ENCODE measurements at regions not wholly inside any gene's neighbourhood (a gene's known extent, or its start where the extent isn't known, plus 50 kb on each side); places are given as distances from the start of the nearest gene placed in this dataset.
"Not testable (repeated sequence)": the region's sequence is repeated elsewhere in the genome, so short reads cannot be mapped to it uniquely, and the experiment has no call there.

DNA sequence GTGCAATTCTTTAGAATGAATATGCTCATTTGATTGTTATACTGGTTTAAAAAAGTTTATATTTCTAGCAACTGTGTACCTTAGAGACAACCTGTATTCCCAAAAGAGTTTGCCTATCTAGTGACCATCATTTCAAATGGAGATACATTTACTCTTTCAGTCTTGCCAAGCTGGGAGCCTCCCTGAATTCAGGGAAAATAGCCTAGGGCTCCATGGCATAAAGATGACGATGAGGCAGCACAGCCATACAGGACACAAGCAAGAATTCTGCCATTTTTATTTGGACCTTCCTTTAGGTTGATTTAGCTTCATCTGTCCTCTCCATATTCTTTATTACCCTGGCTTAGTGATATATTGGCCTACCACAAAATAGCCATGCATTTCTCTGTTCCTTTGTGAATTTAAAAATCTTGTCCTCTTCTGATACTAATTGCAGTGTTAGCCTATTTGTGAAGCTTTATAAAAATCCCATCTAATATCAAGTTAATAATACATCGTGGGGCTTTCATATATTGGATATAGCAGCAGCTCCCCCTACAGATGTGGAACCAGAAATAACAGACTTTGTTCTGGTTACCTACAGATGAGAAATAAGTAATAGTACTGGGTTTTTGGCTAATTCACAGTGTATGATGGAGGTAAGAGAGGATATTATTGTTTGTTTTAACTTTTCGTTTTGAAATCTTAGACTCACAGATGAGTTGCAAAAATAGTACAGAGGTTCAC lies 1661.9 kb upstream of the PIK3C3 start:
- no peak overlapping the region for H3K27ac Mint-ChIP-seq
- no peak overlapping the region for H3K4me3 Mint-ChIP-seq
- Histone ChIP-seq H3K27ac (ENCODE audit: low read depth, low read length) (no peak overlapping the region), H3K9me3 (ENCODE audit: low read length) (no peaks in the 10 kb centered on the region), H3K36me3 (ENCODE audit: insufficient read depth, low read length) (no peaks in the 10 kb centered on the region), H3K4me1 (ENCODE audit: insufficient read depth, low read length) (no peaks in the 10 kb centered on the region), H3K27me3 (ENCODE audit: insufficient read depth, low read length, poor library complexity, severe bottlenecking) (no peaks in the 10 kb centered on the region), H3K4me3 (ENCODE audit: low read length) (no peak overlapping the region)
- DNase-seq: no peak
- H3K27me3 Mint-ChIP-seq: no peaks in the 10 kb centered on the region
- ChIA-PET POLR2A (no interaction called here), CTCF (no interaction called here)
- no peaks in the 10 kb centered on the region for H3K4me1 Mint-ChIP-seq
- H3K9me3 Mint-ChIP-seq: peaks cover 6 to 44% (median 19%) of the 10 kb centered on the region in 5 donors
- no peaks in the 10 kb centered on the region for H3K36me3 Mint-ChIP-seq

DNA sequence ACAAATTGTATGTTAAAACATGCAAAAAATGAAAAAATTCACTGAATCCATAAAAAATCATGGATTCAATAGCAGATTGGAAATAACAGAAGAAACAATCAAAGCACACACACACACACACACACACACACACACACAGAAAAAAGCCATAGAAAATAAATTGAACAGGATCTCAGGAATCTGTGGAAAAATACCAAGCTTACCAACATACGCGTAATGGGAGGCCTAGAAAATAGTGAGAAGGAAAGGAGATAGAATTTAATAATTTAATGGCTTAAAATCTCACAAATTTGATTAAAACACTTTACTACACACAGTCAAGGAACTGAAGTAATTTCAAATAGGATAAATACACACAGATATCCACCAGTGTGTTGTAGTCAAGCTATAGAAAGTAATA lies 1671.5 kb upstream of the PIK3C3 start:
- Mint-ChIP-seq H3K9me3 (peaks cover 5 to 47% (median 12%) of the 10 kb centered on the region in 5 donors), H3K4me3 (no peak overlapping the region), H3K4me1 (no peaks in the 10 kb centered on the region), H3K27me3 (no peaks in the 10 kb centered on the region), H3K36me3 (no peaks in the 10 kb centered on the region), H3K27ac (no peak overlapping the region)
- Histone ChIP-seq H3K9me3 (ENCODE audit: low read length) (no peaks in the 10 kb centered on the region), H3K36me3 (ENCODE audit: insufficient read depth, low read length) (no peaks in the 10 kb centered on the region), H3K27me3 (ENCODE audit: insufficient read depth, low read length, poor library complexity, severe bottlenecking) (no peaks in the 10 kb centered on the region), H3K27ac (ENCODE audit: low read depth, low read length) (no peak overlapping the region), H3K4me1 (ENCODE audit: insufficient read depth, low read length) (no peaks in the 10 kb centered on the region), H3K4me3 (ENCODE audit: low read length) (no peak overlapping the region)
- no peak for DNase-seq
- ChIA-PET CTCF (no interaction called here), POLR2A (no interaction called here)

DNA sequence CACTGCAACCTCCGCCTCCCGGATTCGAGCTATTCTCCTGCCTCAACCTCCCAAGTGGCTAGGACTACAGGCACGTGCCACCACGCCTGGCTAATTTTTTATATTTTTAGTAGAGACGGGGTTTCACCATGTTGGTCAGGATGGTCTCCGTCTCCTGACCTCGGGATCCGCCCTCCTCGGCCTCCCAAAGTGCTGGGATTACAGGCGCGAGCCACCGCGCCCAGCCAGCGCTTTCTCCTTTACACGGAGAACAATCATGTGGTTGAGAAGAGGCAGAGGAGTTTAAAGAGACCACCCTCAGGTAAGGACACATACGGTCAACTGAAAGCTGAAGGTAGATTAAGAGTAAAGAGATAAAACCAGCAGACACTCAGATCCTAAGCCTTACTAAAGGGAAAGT lies 1673.7 kb upstream of the PIK3C3 start:
- POLR2A ChIA-PET; H3K27ac ChIP-seq (ENCODE audit: low read depth, low read length); H3K36me3 ChIP-seq (ENCODE audit: insufficient read depth, low read length); H3K27me3 ChIP-seq (ENCODE audit: insufficient read depth, low read length, poor library complexity, severe bottlenecking); CTCF ChIA-PET; H3K36me3 Mint-ChIP-seq; H3K9me3 ChIP-seq (ENCODE audit: low read length); H3K27me3 Mint-ChIP-seq; H3K4me1 ChIP-seq (ENCODE audit: insufficient read depth, low read length); H3K27ac Mint-ChIP-seq; H3K4me1 Mint-ChIP-seq; H3K4me3 Mint-ChIP-seq; DNase-seq; H3K4me3 ChIP-seq (ENCODE audit: low read length): not testable (repeated sequence)
- peaks cover 6 to 40% (median 18%) of the 10 kb centered on the region in 5 donors for H3K9me3 Mint-ChIP-seq

DNA sequence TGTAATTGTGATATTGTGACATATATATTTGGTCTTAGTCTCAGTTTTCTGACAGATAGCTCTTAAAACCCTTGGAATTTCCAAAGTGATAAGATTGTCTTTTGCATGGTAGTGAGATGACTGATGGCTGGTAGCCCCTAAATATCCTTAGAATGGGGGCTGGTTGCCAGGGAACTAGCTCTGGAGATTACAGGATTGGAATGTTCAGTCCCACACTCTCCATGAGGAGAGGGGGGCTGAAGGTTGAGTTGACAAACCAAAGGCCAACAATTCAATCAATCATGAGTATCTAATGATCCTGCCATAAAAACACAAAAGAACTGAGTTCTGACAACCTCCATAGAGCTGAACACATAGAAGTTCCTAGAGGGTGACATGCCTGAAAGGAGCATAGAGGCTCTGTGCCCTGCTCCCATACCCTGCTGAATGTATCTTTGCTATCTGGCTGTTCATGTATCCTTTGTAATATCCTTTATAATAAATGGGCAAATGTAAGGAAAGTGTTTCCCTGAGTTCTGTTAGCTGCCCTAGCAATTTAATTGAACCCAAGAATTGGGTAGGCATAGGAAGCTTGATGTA lies 1680.3 kb upstream of the PIK3C3 start:
- peaks cover 0 to 1% (median 0%) of the 10 kb centered on the region in 3 donors for H3K36me3 Mint-ChIP-seq
- ChIA-PET POLR2A (no interaction called here), CTCF (no interaction called here)
- H3K36me3 ChIP-seq (ENCODE audit: insufficient read depth, low read length): no peaks in the 10 kb centered on the region
- no peak for DNase-seq
- no peaks in the 10 kb centered on the region for H3K4me1 Mint-ChIP-seq
- H3K9me3 ChIP-seq (ENCODE audit: low read length): no peaks in the 10 kb centered on the region
- H3K27ac ChIP-seq (ENCODE audit: low read depth, low read length): no peak overlapping the region
- H3K4me3 Mint-ChIP-seq: no peak overlapping the region
- H3K27me3 ChIP-seq (ENCODE audit: insufficient read depth, low read length, poor library complexity, severe bottlenecking): no peaks in the 10 kb centered on the region
- H3K27me3 Mint-ChIP-seq: no peaks in the 10 kb centered on the region
- no peaks in the 10 kb centered on the region for H3K4me1 ChIP-seq (ENCODE audit: insufficient read depth, low read length)
- no peak overlapping the region for H3K27ac Mint-ChIP-seq
- peaks cover 2 to 28% (median 12%) of the 10 kb centered on the region in 5 donors for H3K9me3 Mint-ChIP-seq
- no peak overlapping the region for H3K4me3 ChIP-seq (ENCODE audit: low read length)

GRCh38 chr18:40272630-40273231 lies 1682.3 kb upstream of the PIK3C3 start:
- H3K4me3 Mint-ChIP-seq: no peak overlapping the region
- Histone ChIP-seq H3K4me1 (ENCODE audit: insufficient read depth, low read length) (no peaks in the 10 kb centered on the region), H3K9me3 (ENCODE audit: low read length) (no peaks in the 10 kb centered on the region), H3K27ac (ENCODE audit: low read depth, low read length) (no peak overlapping the region), H3K36me3 (ENCODE audit: insufficient read depth, low read length) (no peaks in the 10 kb centered on the region), H3K4me3 (ENCODE audit: low read length) (no peak overlapping the region), H3K27me3 (ENCODE audit: insufficient read depth, low read length, poor library complexity, severe bottlenecking) (no peaks in the 10 kb centered on the region)
- peaks cover 4 to 29% (median 8%) of the 10 kb centered on the region in 5 donors for H3K9me3 Mint-ChIP-seq
- ChIA-PET POLR2A (no interaction called here), CTCF (no interaction called here)
- peaks cover 0 to 1% (median 0%) of the 10 kb centered on the region in 3 donors for H3K36me3 Mint-ChIP-seq
- no peaks in the 10 kb centered on the region for H3K4me1 Mint-ChIP-seq
- H3K27me3 Mint-ChIP-seq: peaks cover 0 to 1% of the 10 kb centered on the region in 2 donors
- DNase-seq: no peak
- H3K27ac Mint-ChIP-seq: no peak overlapping the region

- no peak for DNase-seq
- peaks cover 0 to 2% of the 10 kb centered on the region in 2 donors for H3K27me3 Mint-ChIP-seq
- ChIA-PET POLR2A (no interaction called here), CTCF (no interaction called here)
- no peaks in the 10 kb centered on the region for H3K27me3 ChIP-seq (ENCODE audit: insufficient read depth, low read length, poor library complexity, severe bottlenecking)
- H3K36me3 Mint-ChIP-seq: no peaks in the 10 kb centered on the region
- H3K4me1 Mint-ChIP-seq: no peaks in the 10 kb centered on the region
- no peaks in the 10 kb centered on the region for H3K36me3 ChIP-seq (ENCODE audit: insufficient read depth, low read length)
- no peaks in the 10 kb centered on the region for H3K9me3 ChIP-seq (ENCODE audit: low read length)
- peaks cover 9 to 27% (median 13%) of the 10 kb centered on the region in 5 donors for H3K9me3 Mint-ChIP-seq
- H3K4me3 Mint-ChIP-seq: no peak overlapping the region
- H3K4me3 ChIP-seq (ENCODE audit: low read length): no peak overlapping the region
- no peaks in the 10 kb centered on the region for H3K4me1 ChIP-seq (ENCODE audit: insufficient read depth, low read length)
- no peak overlapping the region for H3K27ac Mint-ChIP-seq
- H3K27ac ChIP-seq (ENCODE audit: low read depth, low read length): no peak overlapping the region
These were observed 1695.8 kb upstream of the PIK3C3 start for GRCh38 chr18:40259115-40259835.

DNA sequence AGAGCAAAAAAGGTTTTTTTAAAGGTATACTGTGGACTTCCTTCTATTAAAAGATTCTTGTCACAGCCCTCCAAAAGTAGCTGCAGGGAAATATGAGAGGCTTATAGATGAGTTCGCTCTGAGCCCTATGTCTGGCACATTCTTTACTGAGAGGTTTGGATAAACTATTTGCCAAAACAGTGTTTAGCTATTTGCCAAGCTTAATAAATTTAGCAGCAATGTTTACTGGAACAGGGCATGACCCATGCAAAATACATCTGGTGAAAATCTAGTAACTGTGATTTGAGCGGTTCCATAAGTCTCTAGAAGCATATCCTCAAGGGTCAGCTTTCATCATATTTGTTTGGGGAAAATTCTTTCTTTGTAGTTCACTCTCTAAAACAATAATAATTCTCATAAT lies 1696.7 kb upstream of the PIK3C3 start:
- Histone ChIP-seq H3K36me3 (ENCODE audit: insufficient read depth, low read length) (no peaks in the 10 kb centered on the region), H3K4me1 (ENCODE audit: insufficient read depth, low read length) (no peaks in the 10 kb centered on the region), H3K4me3 (ENCODE audit: low read length) (no peak overlapping the region), H3K9me3 (ENCODE audit: low read length) (no peaks in the 10 kb centered on the region), H3K27me3 (ENCODE audit: insufficient read depth, low read length, poor library complexity, severe bottlenecking) (no peaks in the 10 kb centered on the region), H3K27ac (ENCODE audit: low read depth, low read length) (no peak overlapping the region)
- no peaks in the 10 kb centered on the region for H3K4me1 Mint-ChIP-seq
- DNase-seq: no peak
- peaks cover 0 to 2% of the 10 kb centered on the region in 2 donors for H3K27me3 Mint-ChIP-seq
- POLR2A ChIA-PET: no interaction called here
- no peak overlapping the region for H3K27ac Mint-ChIP-seq
- H3K36me3 Mint-ChIP-seq: no peaks in the 10 kb centered on the region
- peaks cover 11 to 27% (median 13%) of the 10 kb centered on the region in 5 donors for H3K9me3 Mint-ChIP-seq
- no peak overlapping the region for H3K4me3 Mint-ChIP-seq
- CTCF ChIA-PET: no interaction called here

DNA sequence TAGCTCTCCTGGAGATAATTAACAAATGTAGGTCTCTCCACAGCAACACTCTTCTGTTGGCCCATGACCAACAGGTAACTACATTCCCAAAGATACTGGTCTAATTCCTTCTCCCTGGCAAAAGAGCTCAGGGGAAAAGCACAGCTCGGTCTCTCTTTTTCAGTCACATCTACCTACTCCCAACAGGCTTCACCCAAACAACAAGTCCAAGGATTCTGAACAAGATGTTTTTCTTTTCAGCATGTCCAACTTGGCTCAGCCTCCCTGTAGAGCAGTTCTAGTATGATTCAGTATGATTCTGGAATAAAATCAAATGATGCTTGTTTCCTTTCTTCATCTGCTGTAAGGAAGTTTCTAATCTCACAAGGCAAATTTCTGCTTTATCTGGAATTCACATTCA lies 1704.8 kb upstream of the PIK3C3 start:
- H3K27ac ChIP-seq (ENCODE audit: low read depth, low read length): no peak overlapping the region
- no peaks in the 10 kb centered on the region for H3K27me3 ChIP-seq (ENCODE audit: insufficient read depth, low read length, poor library complexity, severe bottlenecking)
- POLR2A ChIA-PET: no interaction called here
- H3K4me3 ChIP-seq (ENCODE audit: low read length): no peak overlapping the region
- no peaks in the 10 kb centered on the region for H3K9me3 ChIP-seq (ENCODE audit: low read length)
- DNase-seq: no peak
- CTCF ChIA-PET: no interaction called here
- no peaks in the 10 kb centered on the region for H3K4me1 ChIP-seq (ENCODE audit: insufficient read depth, low read length)
- Mint-ChIP-seq H3K9me3 (peaks cover 5 to 32% (median 11%) of the 10 kb centered on the region in 5 donors), H3K4me3 (no peak overlapping the region), H3K27ac (no peak overlapping the region), H3K36me3 (no peaks in the 10 kb centered on the region), H3K4me1 (no peaks in the 10 kb centered on the region), H3K27me3 (no peaks in the 10 kb centered on the region)
- H3K36me3 ChIP-seq (ENCODE audit: insufficient read depth, low read length): no peaks in the 10 kb centered on the region

All from CD8-positive, alpha-beta memory T cell (primary cell).